Endothelial cell of umbilical vein (primary cell): ENCODE measurements at regions not wholly inside any gene's neighbourhood (a gene's known extent, or its start where the extent isn't known, plus 50 kb on each side); places are given as distances from the start of the nearest gene placed in this dataset.

ENCODE experiments used
- BruUV-seq: library from RNA; stranded (reverse); fragments of 400-500 nt; replicated peaks from 2 replicates; lab custom pipeline; 2021; lab: Mats Ljungman, UMichigan
- CTCF ChIA-PET: fragments of 300-600, 350-600 bp; sonication (Branson Sonifier 250); formaldehyde crosslinking; loops from one replicate; lab custom pipeline; 2021; ENCODE audit warnings: antibody characterized with exemption, inconsistent platforms; lab: Charles Lee
- POLR2A ChIA-PET: fragments of 300-600, 350-600 bp; sonication (Branson Sonifier 250); formaldehyde crosslinking; loops from one replicate; lab custom pipeline; 2021; ENCODE audit warnings: antibody characterized with exemption, inconsistent platforms; lab: Charles Lee
- DNase-seq: peaks from one replicate; pipeline ENCODE4 v3.0.0-alpha.2; 2011; ENCODE audit warnings: low read depth, low spot score
- FAIRE-seq: peaks from 2 replicates; lab custom pipeline; 2011; peaks lifted over from hg19 to GRCh38; lab: Jason Lieb, UNC
- H2AFZ ChIP-seq: 2 replicates; pipeline ENCODE4 v1.6.0; 2012; ENCODE audit warnings: low read depth, low read length, control low read depth, inconsistent platforms
- H3K27ac ChIP-seq: 2 replicates; pipeline ENCODE4 v1.5.1; 2011; ENCODE audit warnings: low read depth, mild to moderate bottlenecking, control low read depth, low read length, moderate library complexity; ENCODE audit not compliant: insufficient read depth
- H3K27me3 ChIP-seq, 2 experiments: 2 replicates each; pipeline versions ENCODE4 v1.6.0 to v1.6.1; 2011; ENCODE audit warnings: low read length in 2 of 2, mixed read lengths in 1 of 2; ENCODE audit not compliant: control insufficient read depth in 2 of 2, insufficient read depth in 2 of 2
- H3K36me3 ChIP-seq, 2 experiments: 2 replicates in 1 of 2; 3 replicates in 1 of 2; pipeline ENCODE4 v1.5.1; 2011; ENCODE audit warnings: low read length in 2 of 2, mild to moderate bottlenecking in 1 of 2, moderate library complexity in 1 of 2; ENCODE audit not compliant: control insufficient read depth in 2 of 2, insufficient read depth in 2 of 2; ENCODE audit errors: extremely low read depth in 1 of 2
- H3K4me1 ChIP-seq: 3 replicates; pipeline ENCODE4 v1.5.1; 2011; ENCODE audit warnings: mild to moderate bottlenecking, low read length; ENCODE audit not compliant: control insufficient read depth, insufficient read depth; ENCODE audit errors: extremely low read depth
- H3K4me2 ChIP-seq: 2 replicates; pipeline ENCODE4 v1.6.1; 2011; ENCODE audit warnings: low read length, control low read depth, mixed read lengths; ENCODE audit not compliant: insufficient read depth
- H3K4me3 ChIP-seq, 3 experiments: fragments of 200-600 bp in 1 of 3; sonication (generic), shearing (Covaris generic) in 1 of 3; replicated peaks in 1 of 3; 2 replicates each; pipeline ENCODE4 v1.5.1; 2011 to 2016; ENCODE audit warnings: control low read depth in 3 of 3, low read length in 3 of 3, mild to moderate bottlenecking in 2 of 3, inconsistent platforms in 1 of 3, low read depth in 1 of 3, moderate library complexity in 1 of 3; ENCODE audit not compliant: insufficient read depth in 1 of 3
- H3K79me2 ChIP-seq: 2 replicates; pipeline ENCODE4 v1.6.0; 2012; ENCODE audit warnings: low read length, inconsistent platforms; ENCODE audit not compliant: control insufficient read depth, insufficient read depth
- H3K9ac ChIP-seq: replicated peaks from 2 replicates; pipeline ENCODE3; 2011; ENCODE audit warnings: low read length, control low read depth; ENCODE audit not compliant: insufficient read depth; ENCODE audit errors: extremely low read depth
- H3K9me1 ChIP-seq: replicated peaks from 3 replicates; pipeline ENCODE4 v1.6.0; 2011; ENCODE audit warnings: mild to moderate bottlenecking, low read length; ENCODE audit not compliant: control insufficient read depth, insufficient read depth; ENCODE audit errors: extremely low read depth
- H3K9me3 ChIP-seq: replicated peaks from 2 replicates; pipeline ENCODE4 v1.5.1; 2012; ENCODE audit warnings: low read length, inconsistent platforms; ENCODE audit not compliant: control insufficient read depth, insufficient read depth
- H4K20me1 ChIP-seq: replicated peaks from 2 replicates; pipeline ENCODE3; 2011; ENCODE audit warnings: mild to moderate bottlenecking, low read length; ENCODE audit not compliant: control insufficient read depth, insufficient read depth; ENCODE audit errors: extremely low read depth
- CTCF ChIP-seq, 2 donors: IDR thresholded peaks; 1 replicate in 1 of 2; 2 replicates in 1 of 2; pipeline ENCODE4 v1.5.1; 2011; ENCODE audit warnings: low read length in 2 of 2, mild to moderate bottlenecking in 2 of 2, moderate library complexity in 2 of 2, control low read depth in 1 of 2, inconsistent platforms in 1 of 2, low read depth in 1 of 2; ENCODE audit not compliant: insufficient read depth in 1 of 2; ENCODE audit errors: extremely low read depth in 1 of 2
- EZH2 ChIP-seq: IDR thresholded peaks from 2 replicates; pipeline ENCODE4 v1.6.1; 2012; ENCODE audit warnings: borderline replicate concordance, low read depth, mild to moderate bottlenecking, moderate library complexity, low read length, inconsistent platforms; ENCODE audit not compliant: severe bottlenecking
- FOS ChIP-seq: IDR thresholded peaks from 2 replicates; pipeline ENCODE4 v1.6.1; 2011; ENCODE audit warnings: mild to moderate bottlenecking, low read length, moderate library complexity, borderline replicate concordance; ENCODE audit not compliant: insufficient read depth
- GATA2 ChIP-seq: IDR thresholded peaks from 2 replicates; pipeline ENCODE4 v1.7.0; 2011; ENCODE audit warnings: low read depth, mild to moderate bottlenecking, moderate library complexity, mixed read lengths, low read length; ENCODE audit not compliant: insufficient read length, insufficient read depth
- JUN ChIP-seq: IDR thresholded peaks from 2 replicates; pipeline ENCODE4 v1.6.1; 2011; ENCODE audit warnings: borderline replicate concordance, low read depth; ENCODE audit not compliant: insufficient read length, insufficient read depth
- MAX ChIP-seq: IDR thresholded peaks from 2 replicates; pipeline ENCODE4 v1.6.1; 2011; ENCODE audit not compliant: insufficient read depth, insufficient read length
- MYC ChIP-seq: IDR thresholded peaks from one replicate; pipeline ENCODE4 v1.6.1; 2011; ENCODE audit warnings: mild to moderate bottlenecking, low read depth, low read length
- POLR2A ChIP-seq: IDR thresholded peaks from 2 replicates; pipeline ENCODE4 v1.6.1; 2012; ENCODE audit warnings: low read depth, mild to moderate bottlenecking, control low read depth, low read length
- POLR2AphosphoS5 ChIP-seq: IDR thresholded peaks from 2 replicates; pipeline ENCODE4 v1.6.1; 2012; ENCODE audit warnings: low read depth, mild to moderate bottlenecking, control low read depth, low read length, moderate library complexity; ENCODE audit not compliant: insufficient read depth
- dilution Hi-C: fragments of 300-500 bp; cut with MboI; formaldehyde crosslinking; loops from one replicate; pipeline ENCODE4 v1.15.0; 2019; ENCODE audit warnings: low sequenced_read_pairs; ENCODE audit not compliant: extremely low pct_ligation_motif_present
- intact Hi-C: fragments of 100-400 bp; cut with micrococcal nuclease; formaldehyde crosslinking; loops from one replicate; pipeline ENCODE4 v1.10.0; 2022

GRCh38 chr11:71326328-71326940, 74.1 kb upstream of the SHANK2 start:
- dilution Hi-C loops: no loop called here
- no peak for FAIRE-seq
- TF ChIP-seq MYC (no peak), CTCF (IDR thresholded peaks at IDR 0.05; ENCODE audit: extremely low read depth in 1 of 2, insufficient read depth in 1 of 2, low read depth in 1 of 2, low read length in 2 of 2) (no peak), EZH2 (no peak), MAX (no peak), JUN (no peak), FOS (no peak), POLR2A (no peak), POLR2AphosphoS5 (no peak), GATA2 (no peak)
- H3K9me1 ChIP-seq: no peaks in the 10 kb centered on the region
- no peaks in the 10 kb centered on the region for H3K27me3 ChIP-seq
- ChIA-PET CTCF (no interaction called here), POLR2A (no interaction called here)
- no peak overlapping the region for H2AFZ ChIP-seq
- no peak overlapping the region for H3K4me2 ChIP-seq
- no peak overlapping the region for H3K4me3 ChIP-seq
- intact Hi-C loops: no loop called here
- H3K9me3 ChIP-seq: peaks cover 5% of the 10 kb centered on the region
- no peaks in the 10 kb centered on the region for H3K79me2 ChIP-seq
- no peak for DNase-seq
- no peaks in the 10 kb centered on the region for H4K20me1 ChIP-seq
- H3K9ac ChIP-seq: no peak overlapping the region
- no peaks in the 10 kb centered on the region for H3K4me1 ChIP-seq
- BruUV-seq: no TSS peak
- no peaks in the 10 kb centered on the region for H3K36me3 ChIP-seq
- H3K27ac ChIP-seq: no peak overlapping the region
